AG04450 (cell line): ENCODE measurements at regions not wholly inside any gene's neighbourhood (a gene's known extent, or its start where the extent isn't known, plus 50 kb on each side); places are given as distances from the start of the nearest gene placed in this dataset.
"Not testable (repeated sequence)": the region's sequence is repeated elsewhere in the genome, so short reads cannot be mapped to it uniquely, and the experiment has no call there.

Experiments
- CTCF ChIA-PET: fragments of 300-600, 350-600 bp; formaldehyde crosslinking; extraction: SDS; loops from one replicate; lab custom pipeline; 2022; ENCODE audit warnings: antibody characterized with exemption, inconsistent platforms; lab: Charles Lee
- POLR2A ChIA-PET: fragments of 350-600 bp; formaldehyde crosslinking; extraction: SDS; loops from one replicate; lab custom pipeline; 2021; ENCODE audit warnings: antibody characterized with exemption, inconsistent platforms; lab: Yijun Ruan, JAX
- DNase-seq: peaks from one replicate; pipeline ENCODE4 v3.0.0-alpha.2; 2011; ENCODE audit warnings: low read depth, low spot score
- H3K27ac ChIP-seq: one replicate; pipeline ENCODE4 v1.5.1; 2012; ENCODE audit warnings: low read depth, low read length, control low read depth
- H3K27me3 ChIP-seq: one replicate; pipeline ENCODE4 v1.6.0; 2012; ENCODE audit warnings: low read length; ENCODE audit not compliant: control insufficient read depth, insufficient read depth
- H3K4me3 ChIP-seq: 2 replicates; pipeline ENCODE4 v1.5.1; 2011; ENCODE audit warnings: mild to moderate bottlenecking, low read depth, low read length, control low read depth
- H3K9me3 ChIP-seq: 2 replicates; pipeline ENCODE4 v1.5.1; 2012; ENCODE audit warnings: low read length; ENCODE audit not compliant: control insufficient read depth, insufficient read depth
- TF ChIP-seq, protein P1 (sequence below): IDR thresholded peaks from 2 replicates; pipeline ENCODE4 v1.5.1; 2011; ENCODE audit warnings: low read depth, low read length, control low read depth, inconsistent platforms

DNA sequence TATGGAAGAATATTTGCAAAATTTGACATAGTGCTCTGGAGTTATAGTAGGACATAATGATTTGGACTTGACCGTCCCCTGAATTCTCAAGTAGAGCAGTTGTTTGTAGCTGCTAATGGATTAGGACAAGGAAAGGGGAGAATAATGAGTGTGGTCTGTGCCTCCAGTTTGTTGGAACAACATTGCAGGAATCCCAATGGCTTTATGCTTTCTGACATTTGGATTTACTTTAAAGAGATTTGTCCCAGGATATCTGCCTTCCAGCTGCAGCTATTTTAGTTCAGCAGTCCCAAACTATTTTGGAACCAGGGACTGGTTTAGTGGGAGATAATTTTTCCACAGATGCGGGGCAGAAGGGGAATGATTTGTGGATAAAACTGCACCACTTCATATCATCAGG is 648.2 kb downstream of the SLCO4C1 start:
- CTCF ChIA-PET = no interaction called here
- H3K4me3 ChIP-seq = no peak overlapping the region
- H3K27me3 ChIP-seq = no peaks in the 10 kb centered on the region
- no peaks in the 10 kb centered on the region; the same call in 1 of the 2 replicates for H3K9me3 ChIP-seq
- TF ChIP-seq, protein P1, sequence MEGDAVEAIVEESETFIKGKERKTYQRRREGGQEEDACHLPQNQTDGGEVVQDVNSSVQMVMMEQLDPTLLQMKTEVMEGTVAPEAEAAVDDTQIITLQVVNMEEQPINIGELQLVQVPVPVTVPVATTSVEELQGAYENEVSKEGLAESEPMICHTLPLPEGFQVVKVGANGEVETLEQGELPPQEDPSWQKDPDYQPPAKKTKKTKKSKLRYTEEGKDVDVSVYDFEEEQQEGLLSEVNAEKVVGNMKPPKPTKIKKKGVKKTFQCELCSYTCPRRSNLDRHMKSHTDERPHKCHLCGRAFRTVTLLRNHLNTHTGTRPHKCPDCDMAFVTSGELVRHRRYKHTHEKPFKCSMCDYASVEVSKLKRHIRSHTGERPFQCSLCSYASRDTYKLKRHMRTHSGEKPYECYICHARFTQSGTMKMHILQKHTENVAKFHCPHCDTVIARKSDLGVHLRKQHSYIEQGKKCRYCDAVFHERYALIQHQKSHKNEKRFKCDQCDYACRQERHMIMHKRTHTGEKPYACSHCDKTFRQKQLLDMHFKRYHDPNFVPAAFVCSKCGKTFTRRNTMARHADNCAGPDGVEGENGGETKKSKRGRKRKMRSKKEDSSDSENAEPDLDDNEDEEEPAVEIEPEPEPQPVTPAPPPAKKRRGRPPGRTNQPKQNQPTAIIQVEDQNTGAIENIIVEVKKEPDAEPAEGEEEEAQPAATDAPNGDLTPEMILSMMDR = no peak
- no peak overlapping the region for H3K27ac ChIP-seq
- POLR2A ChIA-PET = no interaction called here
- DNase-seq = no peak

DNA sequence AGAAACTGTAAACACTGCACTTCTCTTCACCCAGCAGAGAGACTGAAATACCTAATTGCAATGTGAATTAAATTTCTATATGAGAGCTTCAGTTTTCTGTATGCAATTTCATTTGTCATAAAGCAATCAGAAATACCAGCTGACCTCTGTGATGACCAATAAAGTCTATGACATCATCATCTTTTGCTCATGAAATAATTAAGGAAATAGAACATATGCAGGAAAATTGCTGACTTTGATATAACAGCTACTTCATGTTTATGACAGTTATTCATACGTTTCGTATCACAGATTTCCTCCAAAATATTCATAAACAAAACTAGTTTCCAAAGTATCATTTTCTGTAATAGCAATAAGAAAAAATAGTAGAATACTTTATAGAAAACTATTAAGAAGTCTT is 652.3 kb downstream of the SLCO4C1 start:
- DNase-seq = no peak
- CTCF ChIA-PET = no interaction called here
- TF ChIP-seq, protein P1 = no peak
- POLR2A ChIA-PET = no interaction called here
- no peaks in the 10 kb centered on the region; the same call in none of the 2 replicates for H3K9me3 ChIP-seq
- no peaks in the 10 kb centered on the region for H3K27me3 ChIP-seq
- H3K4me3 ChIP-seq = no peak overlapping the region
- no peak overlapping the region for H3K27ac ChIP-seq

DNA sequence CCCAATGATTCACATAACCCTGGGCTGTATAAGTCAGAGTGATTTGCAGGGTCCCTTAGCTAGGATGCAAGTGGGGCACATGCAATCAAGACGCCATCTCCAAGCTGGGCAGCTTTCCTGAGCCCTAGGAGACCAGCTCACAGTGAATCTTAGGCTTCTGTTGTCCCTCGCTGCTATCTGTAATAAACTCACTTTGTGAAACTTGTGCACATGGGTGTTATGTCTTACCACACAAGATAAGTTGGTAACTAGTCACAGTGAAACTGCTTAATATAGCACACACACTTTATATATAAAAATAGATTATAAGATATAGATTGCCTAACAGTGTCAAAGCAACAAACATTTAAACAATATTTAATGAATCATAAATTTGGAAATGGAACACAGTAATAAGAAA is 658.5 kb downstream of the SLCO4C1 start:
- ChIA-PET POLR2A (no interaction called here), CTCF (no interaction called here)
- no peak for DNase-seq
- Histone ChIP-seq H3K4me3 (no peak overlapping the region), H3K27ac (no peak overlapping the region), H3K27me3 (no peaks in the 10 kb centered on the region), H3K9me3 (no peaks in the 10 kb centered on the region; the same call in 1 of the 2 replicates)
- TF ChIP-seq, protein P1 = no peak

DNA sequence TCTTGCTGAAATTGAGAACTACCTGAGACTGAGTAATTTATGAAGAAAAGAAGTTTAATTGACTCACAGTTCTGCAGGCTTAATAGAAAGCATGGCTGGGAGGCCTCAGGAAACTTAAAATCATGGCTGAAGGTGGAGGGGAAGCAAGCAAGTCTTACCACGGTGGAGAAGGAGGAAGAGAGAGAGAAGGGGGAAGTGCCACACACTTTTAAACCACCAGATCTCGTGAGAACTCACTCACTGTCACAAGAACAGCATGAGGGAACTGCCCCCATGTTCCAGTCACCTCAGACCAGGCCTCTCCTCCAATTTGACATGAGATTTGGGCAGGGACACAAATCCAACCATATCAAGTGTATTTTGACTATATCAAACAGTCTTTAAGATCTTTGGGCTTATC is 668.3 kb downstream of the SLCO4C1 start:
- H3K27ac ChIP-seq, DNase-seq, POLR2A ChIA-PET, H3K4me3 ChIP-seq, H3K27me3 ChIP-seq, CTCF ChIA-PET, H3K9me3 ChIP-seq: not testable (repeated sequence)

DNA sequence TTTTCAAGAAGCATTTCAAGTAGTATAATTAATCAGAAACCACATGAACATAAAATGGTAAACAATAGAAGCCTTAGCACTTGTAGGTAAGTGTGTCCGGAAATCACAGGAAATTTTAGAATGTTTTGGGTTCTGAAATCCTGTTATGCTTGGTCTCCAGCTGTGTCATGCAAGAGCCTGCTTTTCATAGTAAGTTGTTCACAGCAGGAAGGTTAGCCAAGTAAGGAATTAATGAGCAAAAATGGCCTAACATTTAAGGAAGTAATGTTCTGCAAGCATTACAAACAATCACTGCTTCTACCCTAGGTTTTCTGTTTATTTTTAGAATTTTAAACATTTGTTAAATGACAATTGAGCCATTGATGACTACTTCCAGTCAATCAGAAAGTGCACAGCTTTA is 669.5 kb downstream of the SLCO4C1 start:
- TF ChIP-seq, protein P1 = no peak
- Histone ChIP-seq H3K27me3 (no peaks in the 10 kb centered on the region), H3K27ac (no peak overlapping the region), H3K9me3 (no peaks in the 10 kb centered on the region; the same call in none of the 2 replicates), H3K4me3 (no peak overlapping the region)
- ChIA-PET CTCF (no interaction called here), POLR2A (no interaction called here)
- DNase-seq = no peak

DNA sequence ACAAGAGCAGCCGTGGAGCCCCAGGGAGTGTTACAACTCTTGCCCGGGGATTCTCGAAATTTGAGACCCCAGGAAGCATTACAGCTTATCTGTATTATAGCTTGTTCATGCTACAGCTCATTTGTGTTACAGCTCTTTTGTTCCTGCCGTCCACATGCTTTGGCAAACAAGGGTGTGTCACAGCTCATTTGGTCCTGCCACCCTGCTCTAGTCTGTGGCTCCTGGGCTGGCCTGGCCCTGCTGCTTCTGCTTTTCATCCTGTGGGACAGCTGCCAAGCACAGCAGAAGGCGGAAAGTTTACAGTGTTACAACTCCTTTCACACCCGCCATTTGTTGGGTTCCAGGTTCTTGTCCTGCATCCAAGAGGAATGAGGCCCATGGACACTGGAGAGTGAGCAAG is 685.0 kb downstream of the SLCO4C1 start:
- CTCF ChIA-PET = no interaction called here
- TF ChIP-seq, protein P1 = no peak
- H3K9me3 ChIP-seq = peaks cover 6% of the 10 kb centered on the region
- POLR2A ChIA-PET = no interaction called here
- no peak overlapping the region for H3K27ac ChIP-seq
- no peak overlapping the region for H3K4me3 ChIP-seq
- DNase-seq = no peak
- H3K27me3 ChIP-seq = no peaks in the 10 kb centered on the region
